GM12865 (cell line): ENCODE measurements at regions not wholly inside any gene's neighbourhood (a gene's known extent, or its start where the extent isn't known, plus 50 kb on each side); places are given as distances from the start of the nearest gene placed in this dataset.

ENCODE experiments used
- DNase-seq: peaks from one replicate; pipeline ENCODE4 v3.0.0; 2010; ENCODE audit warnings: low read depth
- H3K4me3 ChIP-seq: 2 replicates; pipeline ENCODE4 v1.5.1; 2011; ENCODE audit warnings: mild to moderate bottlenecking, low read depth, low read length, control low read depth
- CTCF ChIP-seq: IDR thresholded peaks from 2 replicates; pipeline ENCODE4 v1.5.1; 2011; ENCODE audit warnings: low read length, control low read depth, low read depth, inconsistent platforms; ENCODE audit not compliant: insufficient read depth; ENCODE audit errors: missing control alignments

DNA sequence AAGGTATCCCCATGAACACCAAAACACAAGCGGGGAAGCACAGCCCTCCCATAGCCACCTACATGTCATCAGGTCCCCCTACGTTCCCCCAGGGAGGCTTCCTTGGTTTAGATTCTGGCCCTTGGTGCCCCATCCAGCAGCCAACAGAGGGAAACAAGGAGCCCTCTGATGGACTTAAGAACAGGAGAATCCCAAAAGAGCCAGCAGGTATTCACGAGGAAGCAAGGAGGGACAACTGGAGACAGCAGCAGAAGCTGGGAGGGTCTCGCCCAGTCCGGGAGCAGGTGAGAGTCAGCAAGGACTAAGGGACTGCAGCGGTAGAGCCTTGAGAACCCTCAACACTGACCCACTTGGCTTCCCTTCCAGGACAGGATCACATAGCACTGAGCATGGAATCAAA lies 58.4 kb upstream of the TOP1 start:
- DNase-seq, result no peak
- no peak for TF ChIP-seq CTCF

GRCh38 chr20:40977218-40977617 lies 51.4 kb upstream of the TOP1 start:
- no peak for DNase-seq

More for the DNA sequence above, 58.4 kb upstream of the TOP1 start:
- H3K4me3 ChIP-seq, result no peak overlapping the region

GRCh38 chr20:40978761-40979160 lies 49.9 kb upstream of the TOP1 start:
- no peak overlapping the region for H3K4me3 ChIP-seq
- DNase-seq, result no peak
- no peak for TF ChIP-seq CTCF

More at GRCh38 chr20:40977218-40977617, 51.4 kb upstream of the TOP1 start:
- H3K4me3 ChIP-seq, result no peak overlapping the region
- TF ChIP-seq CTCF, result no peak
